Heart left ventricle (tissue), 13 donors: ENCODE measurements at regions not wholly inside any gene's neighbourhood (a gene's known extent, or its start where the extent isn't known, plus 50 kb on each side); places are given as distances from the start of the nearest gene placed in this dataset.

Experiments used
- CTCF ChIP-seq, 12 donors: fragments of 200-600 bp; sonication (generic) in 4 of 12; IDR thresholded peaks; one replicate each; pipeline versions ENCODE4 v1.5.0 to v1.8.0; 2018 to 2022; ENCODE audit warnings: antibody characterized with exemption in 12 of 12, mild to moderate bottlenecking in 5 of 12
- POLR2A ChIP-seq, 2 donors: fragments of 450-650 bp; IDR thresholded peaks; one replicate each; pipeline ENCODE4 v1.6.1; 2017; ENCODE audit warnings: antibody characterized with exemption in 2 of 2, mild to moderate bottlenecking in 2 of 2, moderate library complexity in 2 of 2
- donor health status: ischemic (EF 13 %, LVEDD 7.1; RV severe dilation, severe dysfunction).
- donor health status: DM: no; HTN: yes; CAD: no.
- donor health status: DM: no; HTN: no; CAD: no.
- donor health status: ischemic (EF 25% LVEDD 6.9; RV normal size, moderate dysfunction).
- donor health status: ischemic (EF 25% LVEDD 5.7; RV mildly dilated, moderate dysfunction).
- donor health status: ischemic (EF 35%, LVEDD 5.7; RV mildly dilated, moderate dysfunction).
- donor health status: nonischemic (EF 11% LVEDD 7.7; RV severe dilation, severe dysfunction).
- donor health status: DM: yes; HTN: yes; CAD: no.
- donor health status: PGD.
- donor health status: ischemic (EF 29% LVEDD 5.4; RV normal size, mild dysfunction).
- donor health status: nonischemic (EF 23%, LVEDD 6.1; RV moderate dilation, normal function).

- no peak for TF ChIP-seq CTCF (IDR thresholded peaks at IDR 0.05)
- no peak for TF ChIP-seq POLR2A (IDR thresholded peaks at IDR 0.05)
Measured at GRCh38 chr3:44020143-44020542, 221.5 kb upstream of the TOPAZ1 start.
